ENCODE measurements at regions not wholly inside any gene's neighbourhood (a gene's known extent, or its start where the extent isn't known, plus 50 kb on each side); places are given as distances from the start of the nearest gene placed in this dataset.

DNA sequence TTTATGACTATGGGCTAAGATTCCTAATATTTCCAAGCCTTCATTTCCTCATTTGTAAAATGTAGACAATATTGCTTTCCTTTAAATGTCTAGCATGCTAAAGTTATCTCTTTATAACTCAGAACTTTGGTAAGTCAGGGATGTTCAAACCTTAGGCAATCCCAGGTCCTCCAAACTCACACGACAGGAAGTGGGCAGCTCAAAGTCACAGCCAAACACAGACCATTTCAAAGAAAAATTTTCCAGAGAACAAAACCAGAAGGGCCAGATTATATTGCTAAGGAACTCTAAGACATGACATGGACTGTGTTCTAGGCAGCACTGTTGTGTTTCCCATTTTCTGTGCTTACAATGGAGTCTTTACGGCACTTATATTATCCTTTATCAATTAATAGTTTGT is 87.8 kb upstream of the DYNC1I1 start:
- H3K27me3 ChIP-seq (ENCODE audit: insufficient read depth, low read depth, low read length), result no peaks in the 10 kb centered on the region
- H3K4me3 ChIP-seq (ENCODE audit: low read length), result no peak overlapping the region
- no peaks in the 10 kb centered on the region for H3K79me2 ChIP-seq (replicated peaks; ENCODE audit: insufficient read depth, low read length)
- H3F3A ChIP-seq (ENCODE audit: insufficient read depth, low read length, poor library complexity, severe bottlenecking), result no peaks in the 10 kb centered on the region
- H3K4me2 ChIP-seq (ENCODE audit: low read length), result no peak overlapping the region
- no peak overlapping the region for H3K9ac ChIP-seq (ENCODE audit: low read length)
- no peaks in the 10 kb centered on the region for H4K20me1 ChIP-seq (ENCODE audit: insufficient read depth)
- no peak overlapping the region for H3K27ac ChIP-seq (ENCODE audit: low read length)
- H3K9me2 ChIP-seq (ENCODE audit: insufficient read depth, low read length), result no peaks in the 10 kb centered on the region
- no peak overlapping the region for H2AFZ ChIP-seq (ENCODE audit: low read depth, low read length)
- TF ChIP-seq EZH2 (IDR thresholded peaks at IDR 0.05; ENCODE audit: borderline replicate concordance, insufficient read depth, low read length, poor library complexity, severe bottlenecking) (no peak), TAF1 (IDR thresholded peaks at IDR 0.05; ENCODE audit: low read depth) (no peak)
- TF ChIP-seq, protein P1, sequence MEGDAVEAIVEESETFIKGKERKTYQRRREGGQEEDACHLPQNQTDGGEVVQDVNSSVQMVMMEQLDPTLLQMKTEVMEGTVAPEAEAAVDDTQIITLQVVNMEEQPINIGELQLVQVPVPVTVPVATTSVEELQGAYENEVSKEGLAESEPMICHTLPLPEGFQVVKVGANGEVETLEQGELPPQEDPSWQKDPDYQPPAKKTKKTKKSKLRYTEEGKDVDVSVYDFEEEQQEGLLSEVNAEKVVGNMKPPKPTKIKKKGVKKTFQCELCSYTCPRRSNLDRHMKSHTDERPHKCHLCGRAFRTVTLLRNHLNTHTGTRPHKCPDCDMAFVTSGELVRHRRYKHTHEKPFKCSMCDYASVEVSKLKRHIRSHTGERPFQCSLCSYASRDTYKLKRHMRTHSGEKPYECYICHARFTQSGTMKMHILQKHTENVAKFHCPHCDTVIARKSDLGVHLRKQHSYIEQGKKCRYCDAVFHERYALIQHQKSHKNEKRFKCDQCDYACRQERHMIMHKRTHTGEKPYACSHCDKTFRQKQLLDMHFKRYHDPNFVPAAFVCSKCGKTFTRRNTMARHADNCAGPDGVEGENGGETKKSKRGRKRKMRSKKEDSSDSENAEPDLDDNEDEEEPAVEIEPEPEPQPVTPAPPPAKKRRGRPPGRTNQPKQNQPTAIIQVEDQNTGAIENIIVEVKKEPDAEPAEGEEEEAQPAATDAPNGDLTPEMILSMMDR (IDR thresholded peaks at IDR 0.05; ENCODE audit: poor library complexity, severe bottlenecking), result no peak
- no peaks in the 10 kb centered on the region for H3K9me3 ChIP-seq (ENCODE audit: low read length)
- no peaks in the 10 kb centered on the region for H3K36me3 ChIP-seq (ENCODE audit: insufficient read depth, low read length)

DNA sequence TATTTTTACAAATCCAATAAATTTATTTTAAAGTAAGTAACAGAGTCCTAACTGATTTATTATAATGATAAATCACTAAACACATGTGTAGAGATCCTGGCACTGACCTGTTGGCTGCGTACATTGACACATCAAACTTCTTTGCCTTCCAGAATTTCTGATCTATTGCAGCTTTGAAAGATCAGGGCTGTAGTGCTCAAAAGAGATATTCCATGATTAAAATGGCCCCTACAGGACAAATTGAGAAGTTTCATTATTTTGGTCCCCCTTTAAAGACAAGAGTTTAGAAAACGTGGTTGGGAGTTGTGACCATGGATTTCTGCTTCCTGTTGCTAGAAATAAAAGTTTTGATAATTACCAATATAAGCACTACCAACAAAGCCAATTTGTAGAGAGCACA is 87.7 kb upstream of the PDK4 start:
- Histone ChIP-seq H3K79me2 (replicated peaks; ENCODE audit: insufficient read depth, low read length) (no peaks in the 10 kb centered on the region), H3K27me3 (ENCODE audit: insufficient read depth, low read depth, low read length) (no peaks in the 10 kb centered on the region), H3K4me3 (ENCODE audit: low read length) (no peak overlapping the region), H3K9me3 (ENCODE audit: low read length) (no peaks in the 10 kb centered on the region), H3F3A (ENCODE audit: insufficient read depth, low read length, poor library complexity, severe bottlenecking) (no peaks in the 10 kb centered on the region), H3K4me2 (ENCODE audit: low read length) (no peak overlapping the region), H3K9me2 (ENCODE audit: insufficient read depth, low read length) (no peaks in the 10 kb centered on the region), H4K20me1 (ENCODE audit: insufficient read depth) (no peaks in the 10 kb centered on the region), H3K36me3 (ENCODE audit: insufficient read depth, low read length) (no peaks in the 10 kb centered on the region), H3K9ac (ENCODE audit: low read length) (no peak overlapping the region), H3K27ac (ENCODE audit: low read length) (no peak overlapping the region), H2AFZ (ENCODE audit: low read depth, low read length) (no peak overlapping the region)
- TF ChIP-seq MXI1 (conservative IDR thresholded peaks at IDR 0.05; ENCODE audit: poor library complexity, severe bottlenecking) (no peak), SMC3 (conservative IDR thresholded peaks at IDR 0.05; ENCODE audit: poor library complexity) (peak; percentile 57), EZH2 (IDR thresholded peaks at IDR 0.05; ENCODE audit: borderline replicate concordance, insufficient read depth, low read length, poor library complexity, severe bottlenecking) (no peak), RAD21 (conservative IDR thresholded peaks at IDR 0.05) (peak; percentile 67), TAF1 (IDR thresholded peaks at IDR 0.05; ENCODE audit: low read depth) (no peak), EP300 (conservative IDR thresholded peaks at IDR 0.05; ENCODE audit: poor library complexity, severe bottlenecking) (no peak), POLR2AphosphoS5 (IDR thresholded peaks at IDR 0.05) (no peak)
- TF ChIP-seq, protein P1 (IDR thresholded peaks at IDR 0.05; ENCODE audit: poor library complexity, severe bottlenecking), result peak; percentile 58
- TF ChIP-seq, protein P2, sequence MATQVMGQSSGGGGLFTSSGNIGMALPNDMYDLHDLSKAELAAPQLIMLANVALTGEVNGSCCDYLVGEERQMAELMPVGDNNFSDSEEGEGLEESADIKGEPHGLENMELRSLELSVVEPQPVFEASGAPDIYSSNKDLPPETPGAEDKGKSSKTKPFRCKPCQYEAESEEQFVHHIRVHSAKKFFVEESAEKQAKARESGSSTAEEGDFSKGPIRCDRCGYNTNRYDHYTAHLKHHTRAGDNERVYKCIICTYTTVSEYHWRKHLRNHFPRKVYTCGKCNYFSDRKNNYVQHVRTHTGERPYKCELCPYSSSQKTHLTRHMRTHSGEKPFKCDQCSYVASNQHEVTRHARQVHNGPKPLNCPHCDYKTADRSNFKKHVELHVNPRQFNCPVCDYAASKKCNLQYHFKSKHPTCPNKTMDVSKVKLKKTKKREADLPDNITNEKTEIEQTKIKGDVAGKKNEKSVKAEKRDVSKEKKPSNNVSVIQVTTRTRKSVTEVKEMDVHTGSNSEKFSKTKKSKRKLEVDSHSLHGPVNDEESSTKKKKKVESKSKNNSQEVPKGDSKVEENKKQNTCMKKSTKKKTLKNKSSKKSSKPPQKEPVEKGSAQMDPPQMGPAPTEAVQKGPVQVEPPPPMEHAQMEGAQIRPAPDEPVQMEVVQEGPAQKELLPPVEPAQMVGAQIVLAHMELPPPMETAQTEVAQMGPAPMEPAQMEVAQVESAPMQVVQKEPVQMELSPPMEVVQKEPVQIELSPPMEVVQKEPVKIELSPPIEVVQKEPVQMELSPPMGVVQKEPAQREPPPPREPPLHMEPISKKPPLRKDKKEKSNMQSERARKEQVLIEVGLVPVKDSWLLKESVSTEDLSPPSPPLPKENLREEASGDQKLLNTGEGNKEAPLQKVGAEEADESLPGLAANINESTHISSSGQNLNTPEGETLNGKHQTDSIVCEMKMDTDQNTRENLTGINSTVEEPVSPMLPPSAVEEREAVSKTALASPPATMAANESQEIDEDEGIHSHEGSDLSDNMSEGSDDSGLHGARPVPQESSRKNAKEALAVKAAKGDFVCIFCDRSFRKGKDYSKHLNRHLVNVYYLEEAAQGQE (IDR thresholded peaks at IDR 0.05; ENCODE audit: borderline replicate concordance), result no peak
